Lung (tissue), 11 donors: ENCODE measurements at regions not wholly inside any gene's neighbourhood (a gene's known extent, or its start where the extent isn't known, plus 50 kb on each side); places are given as distances from the start of the nearest gene placed in this dataset.

ENCODE experiments used
- ATAC-seq: fragments of 200-7000 bp; cut with Tn5 transposase; one replicate; pipeline ENCODE4 v1.9.1; 2020; ENCODE audit warnings: moderate number of reproducible peaks; ENCODE audit not compliant: insufficient read depth, low FRiP score
- DNase-seq, 3 donors: peaks; one replicate each; pipeline ENCODE4 v3.0.0-alpha.2; 2013 to 2017
- H3K27ac ChIP-seq, 2 donors: one replicate each; pipeline ENCODE4 v1.5.1; 2013; ENCODE audit warnings: mild to moderate bottlenecking in 2 of 2, moderate library complexity in 2 of 2, control low read depth in 1 of 2, inconsistent platforms in 1 of 2, low read depth in 1 of 2, low read length in 1 of 2
- H3K27me3 ChIP-seq, 3 donors: one replicate each; pipeline ENCODE4 v1.5.1; 2013; ENCODE audit warnings: low read length in 2 of 3; ENCODE audit not compliant: control insufficient read depth in 3 of 3, insufficient read depth in 3 of 3
- H3K36me3 ChIP-seq, 4 donors: one replicate each; pipeline ENCODE4 v1.5.1; 2013; ENCODE audit warnings: low read length in 4 of 4, mild to moderate bottlenecking in 1 of 4, moderate library complexity in 1 of 4; ENCODE audit not compliant: control insufficient read depth in 4 of 4, insufficient read depth in 4 of 4
- H3K4me1 ChIP-seq, 5 donors: one replicate each; pipeline ENCODE4 v1.5.1; 2013; ENCODE audit warnings: low read length in 5 of 5, mild to moderate bottlenecking in 2 of 5, moderate library complexity in 1 of 5; ENCODE audit not compliant: control insufficient read depth in 5 of 5, insufficient read depth in 5 of 5
- H3K4me3 ChIP-seq: one replicate; pipeline ENCODE4 v1.5.1; 2013; ENCODE audit warnings: mild to moderate bottlenecking, control low read depth, moderate library complexity
- H3K9ac ChIP-seq, 2 donors: one replicate each; pipeline ENCODE4 v1.5.1; 2013; ENCODE audit warnings: low read length in 2 of 2, control low read depth in 1 of 2; ENCODE audit not compliant: insufficient read depth in 1 of 2
- H3K9me3 ChIP-seq, 4 donors: one replicate each; pipeline ENCODE4 v1.5.1; 2013; ENCODE audit warnings: low read length in 3 of 4, mild to moderate bottlenecking in 1 of 4, moderate library complexity in 1 of 4; ENCODE audit not compliant: control insufficient read depth in 4 of 4, insufficient read depth in 3 of 4
- WGBS, 2 donors: extraction: QIAGEN DNeasy Blood & Tissue Kit; methylation state at CpG; one replicate each; pipeline ENCODE4 v1.1.7; 2013; 5-methylcytosine and 5-hydroxymethylcytosine counted together
- TF ChIP-seq, protein P1 (sequence below): IDR thresholded peaks from 2 replicates; pipeline ENCODE4 v1.5.1; 2012; ENCODE audit warnings: mild to moderate bottlenecking; ENCODE audit errors: control extremely low read depth, extremely low read depth
- donor health status: control.
- donor health status: control.
- donor health status: Bipolar disorder and iron deficiency.
- donor health status: healthy.
- donor health status: DM: yes; HTN: yes; CAD: no.

DNA sequence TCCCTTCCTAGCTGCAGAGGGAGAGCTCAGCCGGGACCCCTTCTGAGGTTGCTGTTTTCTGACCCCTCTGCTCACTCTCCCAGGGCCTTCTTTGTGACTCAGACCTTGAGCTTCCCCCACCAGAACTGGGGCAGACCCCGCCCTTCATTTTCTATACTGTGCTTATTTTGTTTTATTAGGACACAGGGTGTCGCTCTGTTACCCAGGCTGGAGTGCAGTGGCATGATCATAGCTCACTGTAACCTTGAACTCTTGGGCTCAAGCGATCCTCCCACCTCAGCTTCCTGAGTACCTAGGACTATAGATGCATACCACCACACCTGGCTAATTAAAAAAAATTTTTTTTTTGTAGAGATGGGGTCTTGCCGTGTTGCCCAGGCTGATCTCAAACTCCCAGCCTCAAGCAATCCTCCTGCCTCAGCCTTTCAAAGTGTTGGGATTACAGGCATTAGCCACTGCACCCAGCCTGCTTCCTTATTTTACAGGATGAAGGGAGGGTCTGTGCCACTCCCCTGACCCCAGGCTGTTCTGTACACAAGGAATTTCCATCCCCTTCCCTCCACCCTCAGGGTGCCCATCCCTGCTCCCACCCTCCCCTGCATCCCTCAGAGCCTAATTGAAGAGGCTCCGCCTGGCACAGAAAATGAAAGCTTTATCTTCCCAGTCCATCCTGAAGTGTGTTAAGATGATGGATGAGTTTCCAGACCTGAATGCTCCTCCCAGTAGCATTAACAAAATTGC lies 195.2 kb upstream of the POU3F1 start:
- H3K27me3 ChIP-seq, result no peaks in the 10 kb centered on the region
- ATAC-seq (no peak), DNase-seq (no peak)
- no peak overlapping the region for H3K9ac ChIP-seq
- no peak overlapping the region for H3K27ac ChIP-seq
- H3K36me3 ChIP-seq, result no peaks in the 10 kb centered on the region
- WGBS, 2 donors, result 89 to 90% methylated on average over 6 of the region's 6 CpGs
- TF ChIP-seq, protein P1, sequence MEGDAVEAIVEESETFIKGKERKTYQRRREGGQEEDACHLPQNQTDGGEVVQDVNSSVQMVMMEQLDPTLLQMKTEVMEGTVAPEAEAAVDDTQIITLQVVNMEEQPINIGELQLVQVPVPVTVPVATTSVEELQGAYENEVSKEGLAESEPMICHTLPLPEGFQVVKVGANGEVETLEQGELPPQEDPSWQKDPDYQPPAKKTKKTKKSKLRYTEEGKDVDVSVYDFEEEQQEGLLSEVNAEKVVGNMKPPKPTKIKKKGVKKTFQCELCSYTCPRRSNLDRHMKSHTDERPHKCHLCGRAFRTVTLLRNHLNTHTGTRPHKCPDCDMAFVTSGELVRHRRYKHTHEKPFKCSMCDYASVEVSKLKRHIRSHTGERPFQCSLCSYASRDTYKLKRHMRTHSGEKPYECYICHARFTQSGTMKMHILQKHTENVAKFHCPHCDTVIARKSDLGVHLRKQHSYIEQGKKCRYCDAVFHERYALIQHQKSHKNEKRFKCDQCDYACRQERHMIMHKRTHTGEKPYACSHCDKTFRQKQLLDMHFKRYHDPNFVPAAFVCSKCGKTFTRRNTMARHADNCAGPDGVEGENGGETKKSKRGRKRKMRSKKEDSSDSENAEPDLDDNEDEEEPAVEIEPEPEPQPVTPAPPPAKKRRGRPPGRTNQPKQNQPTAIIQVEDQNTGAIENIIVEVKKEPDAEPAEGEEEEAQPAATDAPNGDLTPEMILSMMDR, result no peak
- no peak overlapping the region for H3K4me3 ChIP-seq
- H3K9me3 ChIP-seq, result peaks cover 0 to 2% (median 0%) of the 10 kb centered on the region in 4 donors
- H3K4me1 ChIP-seq, result peaks cover 0 to 5% (median 0%) of the 10 kb centered on the region in 5 donors

DNA sequence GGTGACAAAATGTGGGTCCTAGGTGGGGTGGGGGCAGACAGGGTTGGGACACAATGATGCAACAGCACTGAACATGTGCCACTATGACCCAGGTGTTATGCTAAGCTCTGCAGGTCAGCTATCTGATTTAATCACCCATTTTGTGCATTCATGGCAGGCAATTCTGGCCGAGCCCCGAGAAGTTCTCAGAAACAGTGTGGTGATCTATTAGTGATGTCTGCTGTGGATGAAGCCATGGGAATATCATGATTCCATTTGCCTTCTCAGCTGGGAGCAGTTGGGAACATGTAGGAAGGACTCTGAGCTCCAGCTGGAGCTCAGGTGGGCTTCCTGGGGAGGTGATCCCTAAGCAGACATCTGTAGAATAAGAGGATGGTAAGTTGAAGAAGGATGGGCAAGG lies 194.0 kb upstream of the POU3F1 start:
- TF ChIP-seq, protein P1, result no peak
- Histone ChIP-seq H3K4me3 (no peak overlapping the region), H3K27ac (no peak overlapping the region), H3K36me3 (no peaks in the 10 kb centered on the region), H3K9ac (no peak overlapping the region), H3K4me1 (no peaks in the 10 kb centered on the region), H3K27me3 (peaks cover 0 to 4% (median 0%) of the 10 kb centered on the region in 3 donors), H3K9me3 (peaks cover 0 to 2% (median 0%) of the 10 kb centered on the region in 4 donors)
- ATAC-seq, result no peak
- no peak for DNase-seq
- 98 to 100% methylated on average over 2 of the region's 2 CpGs for WGBS, 2 donors

DNA sequence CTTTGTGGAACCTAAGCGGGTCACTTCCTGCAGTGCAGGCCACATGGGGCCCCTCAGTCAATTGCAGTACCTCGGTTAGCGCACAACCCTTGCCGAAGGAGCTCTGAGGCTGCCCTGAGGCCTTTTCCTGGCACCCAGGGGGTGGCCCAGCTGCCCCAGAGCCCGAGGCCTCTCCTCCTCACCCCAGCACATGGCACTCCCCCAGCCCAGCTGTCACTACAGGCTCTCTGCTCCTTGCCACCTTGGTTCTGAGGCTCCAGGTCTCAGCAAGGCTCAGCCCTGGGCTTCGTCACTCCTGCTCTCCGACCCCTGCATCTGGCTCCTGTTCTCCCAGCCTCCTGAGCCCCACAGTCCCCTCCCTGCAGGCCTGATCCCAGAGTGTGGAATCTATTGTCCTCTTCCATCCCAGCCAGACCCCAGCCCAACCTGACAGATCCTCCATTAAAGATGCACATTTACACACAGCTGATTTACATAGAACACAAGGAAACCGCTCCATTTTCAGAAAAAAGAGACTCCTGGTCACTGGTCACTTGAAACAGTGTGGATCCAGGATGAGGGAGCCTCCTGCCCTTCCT lies 192.8 kb upstream of the POU3F1 start:
- no peaks in the 10 kb centered on the region for H3K4me1 ChIP-seq
- H3K27me3 ChIP-seq, result peaks cover 0 to 4% (median 0%) of the 10 kb centered on the region in 3 donors
- TF ChIP-seq, protein P1, result no peak
- H3K36me3 ChIP-seq, result no peaks in the 10 kb centered on the region
- H3K4me3 ChIP-seq, result no peak overlapping the region
- DNase-seq, result no peak
- no peak overlapping the region for H3K27ac ChIP-seq
- H3K9me3 ChIP-seq, result peaks cover 0 to 2% (median 0%) of the 10 kb centered on the region in 4 donors
- 86% methylated on average over 8 of the region's 8 CpGs for WGBS, 2 donors
- no peak for ATAC-seq
- no peak overlapping the region for H3K9ac ChIP-seq
